GM12875 (cell line): ENCODE measurements at regions not wholly inside any gene's neighbourhood (a gene's known extent, or its start where the extent isn't known, plus 50 kb on each side); places are given as distances from the start of the nearest gene placed in this dataset.

Source experiments
- H3K4me3 ChIP-seq: one replicate; pipeline ENCODE4 v1.5.1; 2011; ENCODE audit warnings: low read depth, low read length, control low read depth
- CTCF ChIP-seq: IDR thresholded peaks from 2 replicates; pipeline ENCODE4 v1.5.1; 2011; ENCODE audit warnings: low read depth, mild to moderate bottlenecking, control low read depth, inconsistent platforms, low read length, moderate library complexity, borderline replicate concordance; ENCODE audit not compliant: insufficient read depth

GRCh38 chr3:177995381-177996085, 540.7 kb upstream of the KCNMB2 start:
- no peak overlapping the region for H3K4me3 ChIP-seq
- TF ChIP-seq CTCF: no peak

- no peak for TF ChIP-seq CTCF
- no peak overlapping the region for H3K4me3 ChIP-seq
Measured at GRCh38 chr3:178001670-178002101, 534.5 kb upstream of the KCNMB2 start.

GRCh38 chr3:178002113-178002512, 534.1 kb upstream of the KCNMB2 start:
- TF ChIP-seq CTCF: no peak
- H3K4me3 ChIP-seq: no peak overlapping the region

GRCh38 chr3:178003756-178004155, 532.5 kb upstream of the KCNMB2 start:
- no peak for TF ChIP-seq CTCF
- no peak overlapping the region for H3K4me3 ChIP-seq

- TF ChIP-seq CTCF: no peak
- no peak overlapping the region for H3K4me3 ChIP-seq
Measured at GRCh38 chr3:178005961-178006360, 530.3 kb upstream of the KCNMB2 start.

GRCh38 chr3:178010306-178010705, 525.9 kb upstream of the KCNMB2 start:
- no peak for TF ChIP-seq CTCF
- no peak overlapping the region for H3K4me3 ChIP-seq

GRCh38 chr3:178019645-178020044, 516.6 kb upstream of the KCNMB2 start:
- no peak overlapping the region for H3K4me3 ChIP-seq
- TF ChIP-seq CTCF: no peak
